ENCODE measurements at regions not wholly inside any gene's neighbourhood (a gene's known extent, or its start where the extent isn't known, plus 50 kb on each side); places are given as distances from the start of the nearest gene placed in this dataset.

DNA sequence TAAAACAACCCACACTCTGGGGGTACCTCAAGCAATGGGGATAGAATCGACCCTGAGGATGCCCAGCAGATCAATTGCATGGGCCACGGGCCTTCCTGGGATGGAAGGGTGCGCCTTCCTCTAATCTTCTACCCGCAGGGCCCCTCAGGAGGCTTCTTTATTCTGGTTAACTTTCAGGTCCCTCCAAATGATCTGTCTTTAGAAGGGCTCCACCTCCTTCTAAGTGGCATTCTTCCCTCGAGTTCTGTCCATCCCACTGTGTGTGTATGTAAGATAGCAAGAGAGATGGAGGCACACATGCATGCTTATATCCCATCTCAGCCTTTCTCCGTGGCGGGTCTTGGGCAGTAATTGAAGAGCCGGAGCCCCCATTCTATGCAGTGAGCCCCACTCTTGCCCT is 125.7 kb downstream of the MRM1 start (continued):
- TF ChIP-seq, protein P1, sequence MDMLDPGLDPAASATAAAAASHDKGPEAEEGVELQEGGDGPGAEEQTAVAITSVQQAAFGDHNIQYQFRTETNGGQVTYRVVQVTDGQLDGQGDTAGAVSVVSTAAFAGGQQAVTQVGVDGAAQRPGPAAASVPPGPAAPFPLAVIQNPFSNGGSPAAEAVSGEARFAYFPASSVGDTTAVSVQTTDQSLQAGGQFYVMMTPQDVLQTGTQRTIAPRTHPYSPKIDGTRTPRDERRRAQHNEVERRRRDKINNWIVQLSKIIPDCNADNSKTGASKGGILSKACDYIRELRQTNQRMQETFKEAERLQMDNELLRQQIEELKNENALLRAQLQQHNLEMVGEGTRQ (IDR thresholded peaks at IDR 0.05; ENCODE audit: low read length): no peak
- TF ChIP-seq, protein P2, sequence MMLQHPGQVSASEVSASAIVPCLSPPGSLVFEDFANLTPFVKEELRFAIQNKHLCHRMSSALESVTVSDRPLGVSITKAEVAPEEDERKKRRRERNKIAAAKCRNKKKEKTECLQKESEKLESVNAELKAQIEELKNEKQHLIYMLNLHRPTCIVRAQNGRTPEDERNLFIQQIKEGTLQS (IDR thresholded peaks at IDR 0.05; ENCODE audit: insufficient read depth, low read depth, low read length): no peak
